B cell (primary cell): ENCODE measurements at regions not wholly inside any gene's neighbourhood (a gene's known extent, or its start where the extent isn't known, plus 50 kb on each side); places are given as distances from the start of the nearest gene placed in this dataset.

Experiments used
- ATAC-seq: fragments of 200-7000 bp; cut with Tn5 transposase; one replicate; pipeline ENCODE4 v1.10.0; 2021; ENCODE audit warnings: low read depth, mild to moderate bottlenecking, moderate number of reproducible peaks, moderate library complexity
- CTCF ChIA-PET: fragments of 350-600 bp; sonication (Branson Sonifier 250); formaldehyde crosslinking; loops from one replicate; lab custom pipeline; 2021; ENCODE audit warnings: antibody characterized with exemption, inconsistent platforms; lab: Charles Lee
- POLR2A ChIA-PET: fragments of 350-600 bp; sonication (Branson Sonifier 250); formaldehyde crosslinking; loops from one replicate; lab custom pipeline; 2021; ENCODE audit warnings: antibody characterized with exemption; lab: Charles Lee
- DNase-seq: peaks from one replicate; pipeline ENCODE4 v3.0.0; 2013
- H2AFZ ChIP-seq: 2 replicates; pipeline ENCODE4 v1.6.1; 2012; ENCODE audit warnings: mild to moderate bottlenecking, low read depth, low read length; ENCODE audit not compliant: insufficient read depth, poor library complexity, severe bottlenecking
- H3K27ac ChIP-seq, 2 donors: 1 replicate in 1 of 2; 2 replicates in 1 of 2; pipeline ENCODE4 v1.5.1; 2012 to 2013; ENCODE audit warnings: low read length in 2 of 2, mild to moderate bottlenecking in 2 of 2, moderate library complexity in 1 of 2
- H3K27me3 ChIP-seq, 4 experiments: fragments of 200-600 bp in 1 of 4; sonication (generic) in 1 of 4; replicated peaks in 1 of 4; 1 replicate in 2 of 4; 2 replicates in 2 of 4; pipeline versions ENCODE4 v1.6.1 to v1.7.0; 2013 to 2016; ENCODE audit warnings: low read length in 3 of 4, mild to moderate bottlenecking in 2 of 4, mixed read lengths in 1 of 4, moderate library complexity in 1 of 4; ENCODE audit not compliant: insufficient read depth in 4 of 4, control insufficient read depth in 3 of 4; ENCODE audit errors: control extremely low read depth in 1 of 4
- H3K36me3 ChIP-seq, 2 experiments: replicated peaks in 1 of 2; 1 replicate in 1 of 2; 2 replicates in 1 of 2; pipeline versions ENCODE4 v1.6.1 to v1.7.1; 2013; ENCODE audit warnings: low read length in 1 of 2; ENCODE audit not compliant: insufficient read depth in 2 of 2, control insufficient read depth in 1 of 2; ENCODE audit errors: control extremely low read depth in 1 of 2, extremely low read depth in 1 of 2
- H3K4me1 ChIP-seq, 2 donors: fragments of 200-600 bp in 1 of 2; sonication (generic) in 1 of 2; 1 replicate in 1 of 2; 2 replicates in 1 of 2; pipeline versions ENCODE4 v1.5.1 to v1.6.1; 2013 to 2017; ENCODE audit warnings: low read length in 2 of 2; ENCODE audit not compliant: control insufficient read depth in 2 of 2, insufficient read depth in 2 of 2
- H3K4me2 ChIP-seq: replicated peaks from 2 replicates; pipeline ENCODE3; 2012; ENCODE audit warnings: mild to moderate bottlenecking, low read depth, low read length; ENCODE audit not compliant: poor library complexity, severe bottlenecking
- H3K4me3 ChIP-seq, 5 experiments: fragments of 200-600 bp in 1 of 5; sonication (generic) in 1 of 5; 1 replicate in 3 of 5; 2 replicates in 2 of 5; pipeline versions ENCODE4 v1.5.1 to v1.7.0; 2011 to 2016; ENCODE audit warnings: low read length in 4 of 5, mild to moderate bottlenecking in 4 of 5, low read depth in 2 of 5, control low read depth in 1 of 5, moderate library complexity in 1 of 5; ENCODE audit not compliant: insufficient read depth in 1 of 5; ENCODE audit errors: control extremely low read depth in 1 of 5, extremely low read depth in 1 of 5
- H3K79me2 ChIP-seq: fragments of 200-600 bp; sonication (generic); one replicate; pipeline ENCODE4 v1.6.0; 2016; ENCODE audit warnings: low read length; ENCODE audit not compliant: control insufficient read depth, insufficient read depth
- H3K9ac ChIP-seq: fragments of 200-600 bp; sonication (generic); 2 replicates; pipeline ENCODE4 v1.6.1; 2017; ENCODE audit warnings: mild to moderate bottlenecking, low read length, moderate library complexity
- H3K9me3 ChIP-seq, 3 donors: one replicate each; pipeline versions ENCODE4 v1.6.1 to v1.7.1; 2013; ENCODE audit warnings: low read length in 2 of 3; ENCODE audit not compliant: control insufficient read depth in 2 of 3, insufficient read depth in 1 of 3; ENCODE audit errors: control extremely low read depth in 1 of 3
- H4K20me1 ChIP-seq: 2 replicates; pipeline ENCODE4 v1.6.0; 2012; ENCODE audit warnings: mild to moderate bottlenecking, low read length; ENCODE audit not compliant: insufficient read depth, control insufficient read depth, poor library complexity, severe bottlenecking
- H3K27ac Mint-ChIP-seq: one replicate; pipeline ENCODE4 v1.8.0; 2021; ENCODE audit warnings: mixed read lengths
- H3K27me3 Mint-ChIP-seq: one replicate; pipeline ENCODE4 v1.8.0; 2021; ENCODE audit warnings: mixed read lengths
- H3K4me1 Mint-ChIP-seq: one replicate; pipeline ENCODE4 v1.8.0; 2021; ENCODE audit warnings: mixed read lengths
- H3K4me3 Mint-ChIP-seq: one replicate; pipeline ENCODE4 v1.8.0; 2021; ENCODE audit warnings: mixed read lengths
- H3K9me3 Mint-ChIP-seq: one replicate; pipeline ENCODE4 v1.8.0; 2022; ENCODE audit warnings: mixed read lengths; ENCODE audit not compliant: insufficient read depth
- EZH2 ChIP-seq: IDR thresholded peaks from 2 replicates; pipeline ENCODE4 v1.6.1; 2012; ENCODE audit warnings: borderline replicate concordance, low read depth, mild to moderate bottlenecking, moderate library complexity, low read length; ENCODE audit not compliant: insufficient read depth, poor library complexity, severe bottlenecking
- WGBS: methylation state at CpG from one replicate; pipeline ENCODE4 v1.1.5; 2013; ENCODE audit warnings: missing lambda C conversion rate; ENCODE audit not compliant: insufficient coverage; 5-methylcytosine and 5-hydroxymethylcytosine counted together
- intact Hi-C: fragments of 100-400 bp; cut with micrococcal nuclease; formaldehyde crosslinking; loops from one replicate; pipeline ENCODE4 v1.10.0; 2022
- TF ChIP-seq, protein P1 (sequence below): fragments of 200-600 bp; IDR thresholded peaks from one replicate; pipeline ENCODE4 v1.8.0; 2022; ENCODE audit warnings: antibody characterized with exemption, mild to moderate bottlenecking

DNA sequence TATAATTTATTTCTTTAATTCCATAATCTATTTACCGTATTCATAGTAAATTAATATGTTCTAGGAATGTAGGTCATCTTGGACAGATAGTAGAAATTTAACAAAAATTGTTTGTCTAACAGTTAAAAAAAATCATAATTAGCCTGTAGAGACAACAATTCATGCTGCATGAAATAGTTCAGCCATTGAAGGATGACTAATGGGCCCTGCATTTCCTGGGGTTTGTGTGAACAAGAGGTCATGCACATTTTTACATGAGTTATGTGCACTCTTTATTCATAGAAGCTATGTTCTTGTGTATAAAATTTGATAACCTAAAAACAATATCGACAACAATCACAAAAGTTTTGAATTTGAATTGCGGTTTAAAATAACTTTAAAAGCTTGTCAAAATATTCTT is 1663.6 kb downstream of the SUCLG1 start:
- H3K4me2 ChIP-seq, result no peak overlapping the region

DNA sequence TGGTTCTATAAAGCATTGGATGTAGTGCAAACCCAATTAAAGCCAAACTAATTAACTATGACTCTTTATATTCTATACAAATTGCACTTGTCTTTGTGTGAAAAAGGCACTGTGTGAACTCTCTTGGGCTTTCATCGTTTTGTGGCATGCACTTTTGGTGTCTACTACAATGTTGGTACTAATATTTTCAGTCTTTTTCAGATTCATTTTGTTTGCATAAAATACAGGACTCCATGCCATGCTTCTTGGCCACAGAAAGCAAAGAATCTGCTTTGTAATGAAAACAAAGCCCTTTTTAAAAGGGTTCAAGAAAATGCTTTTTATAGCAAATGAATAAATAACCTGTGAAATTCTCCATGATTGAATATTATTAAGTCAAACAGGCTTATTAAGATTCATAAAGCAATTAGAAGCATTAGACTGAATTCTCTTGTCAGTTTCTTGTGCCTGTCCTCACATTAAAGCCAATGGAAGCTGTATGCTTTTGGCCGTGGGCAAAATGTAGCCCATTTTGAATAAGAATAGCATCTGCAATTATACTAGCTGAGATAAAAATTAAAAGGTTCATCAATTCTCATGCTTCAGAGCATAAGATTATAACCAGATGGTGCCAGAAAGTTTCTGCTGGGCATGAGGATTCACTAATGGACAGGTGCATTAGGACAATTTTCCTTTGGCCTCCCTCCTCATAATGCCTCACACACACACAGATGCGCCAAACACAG is 1665.2 kb downstream of the SUCLG1 start:
- POLR2A ChIA-PET, result no interaction called here
- Mint-ChIP-seq H3K4me1 (no peaks in the 10 kb centered on the region), H3K4me3 (no peak overlapping the region), H3K9me3 (peaks cover 7% of the 10 kb centered on the region), H3K27ac (no peak overlapping the region), H3K27me3 (no peaks in the 10 kb centered on the region)
- no peak overlapping the region for H2AFZ ChIP-seq
- H3K9ac ChIP-seq, result no peak overlapping the region
- no peak overlapping the region for H3K4me3 ChIP-seq
- CTCF ChIA-PET, result no interaction called here
- no peaks in the 10 kb centered on the region for H3K4me1 ChIP-seq
- no peaks in the 10 kb centered on the region for H4K20me1 ChIP-seq
- no peaks in the 10 kb centered on the region for H3K9me3 ChIP-seq
- DNase-seq (no peak), ATAC-seq (no peak)
- no peak for TF ChIP-seq EZH2
- TF ChIP-seq, protein P1, sequence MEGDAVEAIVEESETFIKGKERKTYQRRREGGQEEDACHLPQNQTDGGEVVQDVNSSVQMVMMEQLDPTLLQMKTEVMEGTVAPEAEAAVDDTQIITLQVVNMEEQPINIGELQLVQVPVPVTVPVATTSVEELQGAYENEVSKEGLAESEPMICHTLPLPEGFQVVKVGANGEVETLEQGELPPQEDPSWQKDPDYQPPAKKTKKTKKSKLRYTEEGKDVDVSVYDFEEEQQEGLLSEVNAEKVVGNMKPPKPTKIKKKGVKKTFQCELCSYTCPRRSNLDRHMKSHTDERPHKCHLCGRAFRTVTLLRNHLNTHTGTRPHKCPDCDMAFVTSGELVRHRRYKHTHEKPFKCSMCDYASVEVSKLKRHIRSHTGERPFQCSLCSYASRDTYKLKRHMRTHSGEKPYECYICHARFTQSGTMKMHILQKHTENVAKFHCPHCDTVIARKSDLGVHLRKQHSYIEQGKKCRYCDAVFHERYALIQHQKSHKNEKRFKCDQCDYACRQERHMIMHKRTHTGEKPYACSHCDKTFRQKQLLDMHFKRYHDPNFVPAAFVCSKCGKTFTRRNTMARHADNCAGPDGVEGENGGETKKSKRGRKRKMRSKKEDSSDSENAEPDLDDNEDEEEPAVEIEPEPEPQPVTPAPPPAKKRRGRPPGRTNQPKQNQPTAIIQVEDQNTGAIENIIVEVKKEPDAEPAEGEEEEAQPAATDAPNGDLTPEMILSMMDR, result no peak
- no peak overlapping the region for H3K27ac ChIP-seq
- H3K27me3 ChIP-seq, result no peaks in the 10 kb centered on the region
- intact Hi-C loops, result no loop called here
- H3K4me2 ChIP-seq, result no peak overlapping the region
- H3K79me2 ChIP-seq, result no peaks in the 10 kb centered on the region
- WGBS, result 100% methylated on average over 1 of the region's 3 CpGs
- H3K36me3 ChIP-seq, result no peaks in the 10 kb centered on the region

More for the DNA sequence above, 1663.6 kb downstream of the SUCLG1 start:
- Mint-ChIP-seq H3K27ac (no peak overlapping the region), H3K4me1 (no peaks in the 10 kb centered on the region), H3K9me3 (peaks cover 8% of the 10 kb centered on the region), H3K4me3 (no peak overlapping the region), H3K27me3 (no peaks in the 10 kb centered on the region)
- ChIA-PET POLR2A (no interaction called here), CTCF (no interaction called here)
- no peaks in the 10 kb centered on the region for H4K20me1 ChIP-seq
- H2AFZ ChIP-seq, result no peak overlapping the region
- H3K79me2 ChIP-seq, result no peaks in the 10 kb centered on the region
- no peaks in the 10 kb centered on the region for H3K27me3 ChIP-seq
- H3K4me3 ChIP-seq, result no peak overlapping the region
- H3K4me1 ChIP-seq, result no peaks in the 10 kb centered on the region
- intact Hi-C loops, result no loop called here
- no peaks in the 10 kb centered on the region for H3K36me3 ChIP-seq
- no peaks in the 10 kb centered on the region for H3K9me3 ChIP-seq
- no peak for DNase-seq
- H3K9ac ChIP-seq, result no peak overlapping the region
- no CpG with 5 or more reads among the region's 3 CpGs for WGBS
- no peak for ATAC-seq
- no peak overlapping the region for H3K27ac ChIP-seq
- TF ChIP-seq, protein P1, result no peak
- no peak for TF ChIP-seq EZH2
